Hepatic stellate cell (primary cell): ENCODE measurements at regions not wholly inside any gene's neighbourhood (a gene's known extent, or its start where the extent isn't known, plus 50 kb on each side); places are given as distances from the start of the nearest gene placed in this dataset.
A peak's percentile ranks its signal among the peaks of the same experiment; 100 is the strongest.
"Not testable (repeated sequence)": the region's sequence is repeated elsewhere in the genome, so short reads cannot be mapped to it uniquely, and the experiment has no call there.

ENCODE experiments used
- DNase-seq: peaks from one replicate; pipeline ENCODE4 v3.0.0; 2011; ENCODE audit warnings: low spot score

DNA sequence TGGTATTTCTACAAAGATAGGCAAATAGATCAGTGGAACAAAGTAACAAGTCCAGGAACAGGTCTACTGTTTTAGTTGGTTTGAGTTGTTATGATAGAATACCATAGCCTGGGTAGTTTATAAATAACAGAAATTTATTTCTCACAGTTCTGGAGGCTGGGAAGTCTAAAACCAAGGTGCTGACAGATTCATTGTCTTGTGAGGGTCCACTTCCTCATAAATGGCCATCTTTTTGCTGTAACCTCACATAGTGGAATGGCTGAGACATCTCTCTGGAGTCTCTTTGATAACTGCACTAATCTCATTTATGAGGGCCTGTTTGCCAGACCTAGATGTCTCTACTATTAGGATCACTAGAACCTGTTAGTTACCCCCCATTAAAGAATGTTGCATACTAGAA, 152.3 kb upstream of the MYRIP start:
- DNase-seq: no peak

GRCh38 chr3:39657775-39658174, 151.6 kb upstream of the MYRIP start:
- no peak for DNase-seq

DNA sequence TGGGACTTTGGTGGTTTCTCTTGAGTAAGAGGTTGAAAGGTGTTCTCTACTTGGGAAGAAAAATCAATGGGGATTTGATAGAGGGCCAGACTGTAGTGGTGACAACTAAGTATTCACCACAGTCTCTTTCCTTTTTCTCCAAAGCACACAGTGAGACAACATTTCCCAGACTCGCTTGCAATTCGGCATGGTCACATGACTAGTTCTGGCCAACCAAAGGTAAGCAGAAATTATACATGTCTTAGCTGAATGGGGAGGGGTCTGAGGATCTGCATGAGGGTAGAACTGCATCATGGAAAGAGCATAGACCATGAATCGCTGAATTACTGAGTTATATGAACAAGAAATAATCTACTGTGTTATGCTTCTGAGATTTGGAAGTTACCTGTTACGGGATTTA, 144.5 kb upstream of the MYRIP start:
- DNase-seq: no peak

- DNase-seq: no peak
Measured at GRCh38 chr3:39665441-39665840, 144.0 kb upstream of the MYRIP start.

GRCh38 chr3:39668420-39668819, 141.0 kb upstream of the MYRIP start:
- no peak for DNase-seq

DNA sequence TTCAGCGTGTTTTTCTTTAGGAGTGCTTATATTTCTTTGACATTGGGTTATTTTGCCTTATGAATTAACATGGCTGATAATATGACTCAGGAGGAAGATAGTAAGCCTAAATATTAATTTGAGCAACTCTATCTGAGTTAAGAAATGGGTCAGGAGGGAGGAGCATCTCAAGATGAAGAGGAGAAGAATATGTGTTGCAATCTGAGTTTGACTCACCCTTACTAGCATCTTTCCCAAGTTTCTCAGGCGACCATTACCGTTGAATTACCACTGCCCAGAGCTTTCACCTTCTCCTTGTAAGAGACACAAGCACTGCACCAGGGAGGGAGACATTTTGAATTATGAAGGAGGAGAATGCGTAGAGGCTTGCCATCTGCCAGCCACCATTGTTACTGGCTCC, 138.3 kb upstream of the MYRIP start:
- DNase-seq: no peak

GRCh38 chr3:39671600-39671999, 137.8 kb upstream of the MYRIP start:
- no peak for DNase-seq

DNA sequence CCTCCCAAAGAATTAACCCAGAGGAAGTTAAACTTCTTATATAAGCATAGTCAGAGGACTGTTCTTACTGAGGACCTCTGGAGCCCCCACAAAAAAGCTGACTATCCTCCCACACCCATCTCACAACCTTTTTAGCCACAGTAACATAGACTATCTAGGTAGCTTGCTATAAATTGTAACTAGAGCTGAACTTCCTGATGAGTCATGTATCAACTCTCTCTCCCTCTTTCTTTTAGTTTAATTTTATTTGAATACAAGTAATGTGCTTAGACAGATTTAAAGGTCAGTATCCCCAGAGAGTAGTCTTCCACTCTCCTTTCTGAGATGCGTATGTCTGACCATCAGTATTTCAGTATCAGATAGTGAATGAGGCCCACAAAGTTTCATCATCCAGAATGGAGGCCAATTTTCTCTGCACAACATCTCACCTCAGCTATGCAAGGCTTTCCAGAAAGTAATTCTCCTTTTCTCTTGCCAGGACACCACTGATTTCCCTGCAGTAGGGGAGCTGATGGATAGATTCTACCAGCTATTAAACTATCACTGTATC, 104.0 kb upstream of the MYRIP start:
- no peak for DNase-seq

DNA sequence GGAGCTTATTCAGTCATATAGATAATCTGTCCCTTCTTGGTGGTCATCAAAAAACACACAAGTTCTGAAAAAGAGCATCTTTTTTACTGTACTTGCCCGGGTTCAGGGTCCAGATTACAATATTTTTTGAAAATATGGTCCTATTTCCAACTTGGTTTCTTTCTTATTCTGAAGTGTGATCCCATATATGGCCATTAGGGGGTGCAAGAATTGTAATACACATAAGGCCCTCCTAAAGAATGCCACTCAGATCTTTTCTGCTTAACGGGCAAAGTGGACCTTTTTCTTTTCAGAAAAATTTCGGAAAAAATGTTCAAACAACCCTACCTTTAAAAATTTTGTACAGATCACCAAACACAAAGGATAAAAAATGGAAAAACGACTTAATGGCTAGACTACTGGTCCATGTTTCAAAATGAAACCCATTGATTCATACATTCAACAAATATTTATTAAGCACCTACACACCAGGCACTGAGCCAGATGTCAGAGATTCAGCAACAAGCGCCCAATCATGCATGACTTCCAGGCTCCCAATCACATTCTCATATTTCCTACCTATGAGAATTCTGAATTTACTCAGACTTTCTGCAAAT, 102.0 kb upstream of the MYRIP start:
- DNase-seq: peak; percentile 14

DNA sequence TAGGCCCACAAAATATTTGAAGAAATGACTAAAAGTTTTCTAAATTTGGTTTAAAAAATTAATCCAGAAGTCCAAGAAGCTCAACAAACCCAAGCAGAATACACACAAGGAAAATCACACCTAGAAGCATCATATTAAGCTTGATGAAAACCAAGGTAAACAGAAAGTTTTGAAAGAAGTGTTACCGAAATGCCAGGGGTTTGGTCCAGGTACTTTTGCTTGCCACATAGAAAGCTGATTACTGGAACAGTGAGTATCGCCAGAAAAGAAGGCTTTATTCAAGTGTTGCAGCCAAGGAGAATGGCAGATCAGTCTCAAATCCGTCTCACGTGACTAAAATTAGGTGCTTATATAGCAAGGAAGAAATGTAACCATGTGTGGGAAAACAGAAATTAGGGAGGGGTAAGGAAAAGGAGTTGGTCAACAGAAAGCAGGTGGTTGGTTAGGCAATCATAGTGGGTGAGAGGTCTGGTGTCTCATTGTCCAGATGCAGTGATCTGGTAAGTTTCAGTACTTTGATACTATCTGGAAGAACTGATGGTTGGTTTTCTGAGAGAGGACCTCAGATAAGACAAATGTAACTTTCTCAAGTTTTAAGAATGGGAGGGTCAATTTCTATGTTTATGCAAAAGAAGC, 96.9 kb upstream of the MYRIP start:
- DNase-seq: no peak

DNA sequence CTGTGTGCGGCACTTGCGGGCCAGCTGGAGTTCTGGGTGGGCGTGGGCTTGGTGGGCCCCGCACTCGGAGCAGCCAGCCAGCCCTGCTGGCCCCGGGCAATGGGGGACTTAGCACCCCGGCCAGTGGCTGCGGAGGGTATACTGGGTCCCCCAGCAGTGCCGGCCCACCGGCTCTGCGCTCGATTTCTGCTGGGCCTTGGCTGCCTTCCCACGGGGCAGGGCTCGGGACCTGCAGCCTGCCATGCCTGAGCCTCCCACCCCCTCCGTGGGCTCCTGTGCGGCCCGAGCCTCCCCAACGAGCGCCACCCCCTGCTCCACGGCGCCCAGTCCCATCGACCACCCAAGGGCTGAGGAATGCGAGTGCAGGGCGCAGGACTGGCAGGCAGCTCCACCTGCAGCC, 96.1 kb upstream of the MYRIP start:
- DNase-seq: not testable (repeated sequence)

- DNase-seq: no peak
Measured at GRCh38 chr3:39716849-39717248, 92.6 kb upstream of the MYRIP start.

DNA sequence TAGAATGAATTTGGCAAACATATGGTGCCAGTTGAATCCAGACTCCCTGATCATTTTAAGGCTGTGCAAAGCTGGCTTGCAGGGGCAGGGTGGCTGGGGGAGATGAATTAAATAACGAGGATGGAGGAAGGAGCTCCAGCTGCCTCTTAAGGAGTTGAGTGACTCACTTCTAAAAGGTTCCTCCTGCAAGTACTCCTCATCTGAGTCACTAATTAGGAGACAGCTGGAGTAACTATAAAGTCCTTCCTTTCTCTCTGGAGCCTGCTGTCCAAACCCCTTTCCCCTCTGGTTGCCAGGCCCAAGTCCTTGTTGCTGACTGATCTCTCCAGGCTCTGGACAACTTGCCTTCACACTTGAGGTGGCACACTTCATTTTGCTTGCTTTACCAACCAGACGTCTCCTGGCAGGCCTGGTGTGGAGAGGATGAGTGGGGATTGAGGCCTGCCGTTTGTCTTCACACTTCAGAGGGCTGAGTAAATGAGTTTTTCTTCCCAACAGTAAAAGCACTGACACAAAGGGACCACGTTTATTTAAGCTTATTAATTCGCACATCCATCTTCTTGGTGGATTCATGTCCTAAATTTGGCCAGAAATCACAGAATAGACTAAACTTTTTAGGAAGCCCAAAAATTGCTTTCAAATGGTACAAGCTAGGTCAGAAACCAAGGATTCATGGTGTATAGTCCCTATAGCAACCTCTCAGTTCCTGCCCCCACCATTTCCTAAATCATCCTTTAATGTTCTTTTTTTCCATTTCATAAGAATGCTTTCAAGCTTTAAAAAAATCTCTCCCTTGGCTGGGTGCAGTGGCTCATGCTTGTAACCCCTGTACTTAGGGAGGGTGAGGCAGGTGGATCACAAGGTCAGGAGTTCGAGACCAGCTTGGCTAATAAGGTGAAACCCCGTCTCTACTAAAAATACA, 90.5 kb upstream of the MYRIP start:
- DNase-seq: no peak

GRCh38 chr3:39721076-39721475, 88.3 kb upstream of the MYRIP start:
- DNase-seq: no peak

DNA sequence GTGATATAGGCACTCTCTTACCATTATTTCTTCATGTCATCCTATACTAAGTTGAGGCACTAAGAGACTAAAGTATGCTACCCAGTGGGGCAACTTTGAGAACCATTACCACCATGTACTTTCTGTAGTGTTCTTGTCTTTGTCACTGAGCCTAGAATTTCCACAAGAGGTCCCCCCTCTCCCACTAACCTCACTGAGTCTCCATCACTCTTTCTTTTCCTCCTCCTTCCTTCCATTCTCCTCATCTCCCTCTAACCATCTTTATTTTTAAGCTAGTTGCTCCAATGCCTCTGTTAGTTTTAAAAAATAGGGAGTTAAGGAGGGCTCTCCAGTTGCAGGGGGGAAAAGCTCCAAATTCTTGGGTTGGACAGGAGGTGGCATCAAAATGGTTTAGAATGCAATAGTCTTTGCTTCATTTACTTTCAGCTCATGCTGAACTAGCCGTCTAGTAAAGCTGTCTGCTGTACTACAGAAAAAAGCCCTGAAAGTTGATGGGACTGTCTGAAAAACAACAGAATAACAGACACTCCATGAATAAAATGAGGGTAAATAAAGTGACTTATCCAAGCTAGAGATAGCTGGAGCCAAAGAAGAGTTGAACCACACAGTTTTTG, 85.1 kb upstream of the MYRIP start:
- DNase-seq: no peak

GRCh38 chr3:39725321-39725720, 84.1 kb upstream of the MYRIP start:
- DNase-seq: no peak

GRCh38 chr3:39727415-39727814, 82.0 kb upstream of the MYRIP start:
- DNase-seq: no peak

GRCh38 chr3:39733804-39734203, 75.6 kb upstream of the MYRIP start:
- DNase-seq: no peak

- DNase-seq: not testable (repeated sequence)
Measured at GRCh38 chr3:39739658-39740057, 69.8 kb upstream of the MYRIP start.

- no peak for DNase-seq
Measured at GRCh38 chr3:39744746-39745145, 64.7 kb upstream of the MYRIP start.

DNA sequence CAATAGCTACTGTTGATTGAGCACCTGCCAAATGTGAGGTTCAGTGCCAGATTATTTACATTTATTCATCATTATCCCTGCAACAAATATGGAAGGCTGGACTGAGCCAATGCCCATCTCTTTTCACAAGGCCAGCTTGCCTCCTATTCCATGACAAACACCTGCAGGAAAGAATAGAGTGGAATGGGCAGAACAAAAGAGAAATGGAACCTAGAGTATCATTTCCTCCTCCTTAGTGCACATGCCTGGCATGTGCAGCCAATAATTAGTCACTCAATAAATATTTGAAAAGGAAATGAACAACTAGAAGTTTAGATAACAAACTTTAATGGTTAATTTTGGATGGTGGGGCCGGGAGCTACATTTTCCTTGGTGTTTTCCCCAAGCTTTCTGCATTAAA, 61.4 kb upstream of the MYRIP start:
- DNase-seq: no peak

DNA sequence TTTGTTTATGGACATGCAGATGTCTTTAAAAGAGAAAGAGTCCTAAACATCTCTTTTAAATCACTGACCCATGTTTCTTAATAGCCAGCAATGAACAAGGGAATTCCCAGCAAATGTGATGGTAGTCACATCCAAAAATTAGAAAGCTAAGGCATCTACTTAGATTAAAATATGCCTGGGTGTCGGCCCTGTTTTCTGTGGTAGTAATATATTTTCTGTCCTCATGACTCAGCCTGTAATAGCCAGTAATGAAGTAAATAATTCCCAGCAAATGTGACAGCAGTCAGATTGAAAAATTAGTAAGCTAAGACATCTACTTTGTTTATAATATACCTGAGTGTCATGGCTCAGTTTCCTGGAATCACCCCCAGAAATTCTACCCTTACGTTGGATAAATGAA, 60.6 kb upstream of the MYRIP start:
- no peak for DNase-seq

- DNase-seq: no peak
Measured at GRCh38 chr3:39750712-39751111, 58.7 kb upstream of the MYRIP start.
